ENCODE measurements at regions not wholly inside any gene's neighbourhood (a gene's known extent, or its start where the extent isn't known, plus 50 kb on each side); places are given as distances from the start of the nearest gene placed in this dataset.
"Not testable (repeated sequence)": the region's sequence is repeated elsewhere in the genome, so short reads cannot be mapped to it uniquely, and the experiment has no call there.

- Mint-ChIP-seq H3K9me3 (peaks cover 6% of the 10 kb centered on the region), H3K27ac (no peak overlapping the region), H3K4me1 (no peaks in the 10 kb centered on the region), H3K36me3 (ENCODE audit: low read depth) (no peaks in the 10 kb centered on the region), H3K27me3 (no peaks in the 10 kb centered on the region), H3K4me3 (no peak overlapping the region)
- no peak for DNase-seq
- intact Hi-C loops (cut with micrococcal nuclease): no loop called here
Observed at GRCh38 chr4:33722254-33722653, 2522.1 kb downstream of the ARAP2 start.

GRCh38 chr4:33722800-33723516 lies 2521.4 kb downstream of the ARAP2 start:
- no peak for DNase-seq
- intact Hi-C loops (cut with micrococcal nuclease): no loop called here
- H3K9me3 Mint-ChIP-seq: no peaks in the 10 kb centered on the region
- no peak overlapping the region for H3K4me3 Mint-ChIP-seq
- no peaks in the 10 kb centered on the region for H3K4me1 Mint-ChIP-seq
- H3K27me3 Mint-ChIP-seq: no peaks in the 10 kb centered on the region
- no peaks in the 10 kb centered on the region for H3K36me3 Mint-ChIP-seq (ENCODE audit: low read depth)
- H3K27ac Mint-ChIP-seq: no peak overlapping the region

- no peaks in the 10 kb centered on the region for H3K36me3 Mint-ChIP-seq (ENCODE audit: low read depth)
- H3K4me3 Mint-ChIP-seq: no peak overlapping the region
- no peak overlapping the region for H3K27ac Mint-ChIP-seq
- intact Hi-C loops (cut with micrococcal nuclease): no loop called here
- no peaks in the 10 kb centered on the region for H3K4me1 Mint-ChIP-seq
- H3K9me3 Mint-ChIP-seq: no peaks in the 10 kb centered on the region
- no peak for DNase-seq
- H3K27me3 Mint-ChIP-seq: no peaks in the 10 kb centered on the region
Observed at GRCh38 chr4:33724685-33725084, 2519.6 kb downstream of the ARAP2 start.

GRCh38 chr4:33725861-33726260 lies 2518.5 kb downstream of the ARAP2 start:
- Mint-ChIP-seq H3K27ac (no peak overlapping the region), H3K4me3 (no peak overlapping the region), H3K4me1 (no peaks in the 10 kb centered on the region), H3K36me3 (ENCODE audit: low read depth) (no peaks in the 10 kb centered on the region), H3K27me3 (no peaks in the 10 kb centered on the region), H3K9me3 (no peaks in the 10 kb centered on the region)
- DNase-seq: no peak
- intact Hi-C loops (cut with micrococcal nuclease): no loop called here

- DNase-seq: no peak
- no peaks in the 10 kb centered on the region for H3K9me3 Mint-ChIP-seq
- no peak overlapping the region for H3K27ac Mint-ChIP-seq
- no peaks in the 10 kb centered on the region for H3K36me3 Mint-ChIP-seq (ENCODE audit: low read depth)
- no peaks in the 10 kb centered on the region for H3K27me3 Mint-ChIP-seq
- intact Hi-C loops (cut with micrococcal nuclease): no loop called here
- no peak overlapping the region for H3K4me3 Mint-ChIP-seq
- no peaks in the 10 kb centered on the region for H3K4me1 Mint-ChIP-seq
Observed at GRCh38 chr4:33737726-33738125, 2506.6 kb downstream of the ARAP2 start.

GRCh38 chr4:33739884-33740632 lies 2504.3 kb downstream of the ARAP2 start:
- intact Hi-C loops (cut with micrococcal nuclease): no loop called here
- Mint-ChIP-seq H3K36me3 (ENCODE audit: low read depth) (no peaks in the 10 kb centered on the region), H3K4me3 (no peak overlapping the region), H3K9me3 (no peaks in the 10 kb centered on the region), H3K27ac (no peak overlapping the region), H3K4me1 (no peaks in the 10 kb centered on the region), H3K27me3 (no peaks in the 10 kb centered on the region)
- no peak for DNase-seq

GRCh38 chr4:33740871-33741270 lies 2503.4 kb downstream of the ARAP2 start:
- H3K4me1 Mint-ChIP-seq; H3K36me3 Mint-ChIP-seq (ENCODE audit: low read depth); H3K27ac Mint-ChIP-seq; H3K9me3 Mint-ChIP-seq; DNase-seq; H3K27me3 Mint-ChIP-seq; intact Hi-C loops (cut with micrococcal nuclease); H3K4me3 Mint-ChIP-seq: not testable (repeated sequence)

GRCh38 chr4:33746979-33747378 lies 2497.3 kb downstream of the ARAP2 start:
- H3K36me3 Mint-ChIP-seq (ENCODE audit: low read depth): no peaks in the 10 kb centered on the region
- no peak overlapping the region for H3K4me3 Mint-ChIP-seq
- H3K27me3 Mint-ChIP-seq: no peaks in the 10 kb centered on the region
- intact Hi-C loops (cut with micrococcal nuclease): no loop called here
- H3K4me1 Mint-ChIP-seq: no peaks in the 10 kb centered on the region
- DNase-seq: no peak
- no peak overlapping the region for H3K27ac Mint-ChIP-seq
- peaks cover 5% of the 10 kb centered on the region for H3K9me3 Mint-ChIP-seq

- Mint-ChIP-seq H3K4me3 (no peak overlapping the region), H3K27ac (no peak overlapping the region), H3K36me3 (ENCODE audit: low read depth) (no peaks in the 10 kb centered on the region), H3K4me1 (no peaks in the 10 kb centered on the region), H3K27me3 (no peaks in the 10 kb centered on the region), H3K9me3 (peaks cover 5% of the 10 kb centered on the region)
- intact Hi-C loops (cut with micrococcal nuclease): no loop called here
- no peak for DNase-seq
Observed at GRCh38 chr4:33751050-33751449, 2493.3 kb downstream of the ARAP2 start.

GRCh38 chr4:33772582-33772981 lies 2471.7 kb downstream of the ARAP2 start:
- Mint-ChIP-seq H3K27ac (no peak overlapping the region), H3K4me1 (no peaks in the 10 kb centered on the region), H3K9me3 (no peaks in the 10 kb centered on the region), H3K27me3 (no peaks in the 10 kb centered on the region), H3K36me3 (ENCODE audit: low read depth) (no peaks in the 10 kb centered on the region), H3K4me3 (no peak overlapping the region)
- intact Hi-C loops (cut with micrococcal nuclease): no loop called here
- DNase-seq: no peak

GRCh38 chr4:33780952-33781791 lies 2463.1 kb downstream of the ARAP2 start:
- intact Hi-C loops (cut with micrococcal nuclease): no loop called here
- no peaks in the 10 kb centered on the region for H3K9me3 Mint-ChIP-seq
- H3K27ac Mint-ChIP-seq: no peak overlapping the region
- H3K4me1 Mint-ChIP-seq: no peaks in the 10 kb centered on the region
- no peaks in the 10 kb centered on the region for H3K36me3 Mint-ChIP-seq (ENCODE audit: low read depth)
- no peak overlapping the region for H3K4me3 Mint-ChIP-seq
- H3K27me3 Mint-ChIP-seq: no peaks in the 10 kb centered on the region
- no peak for DNase-seq

GRCh38 chr4:33785843-33786242 lies 2458.5 kb downstream of the ARAP2 start:
- intact Hi-C loops (cut with micrococcal nuclease): no loop called here
- Mint-ChIP-seq H3K4me3 (no peak overlapping the region), H3K27me3 (no peaks in the 10 kb centered on the region), H3K9me3 (peaks cover 4% of the 10 kb centered on the region), H3K27ac (no peak overlapping the region), H3K4me1 (no peaks in the 10 kb centered on the region), H3K36me3 (ENCODE audit: low read depth) (no peaks in the 10 kb centered on the region)
- no peak for DNase-seq

- Mint-ChIP-seq H3K4me3 (no peak overlapping the region), H3K4me1 (no peaks in the 10 kb centered on the region), H3K27me3 (no peaks in the 10 kb centered on the region), H3K27ac (no peak overlapping the region), H3K9me3 (peaks cover 8% of the 10 kb centered on the region), H3K36me3 (ENCODE audit: low read depth) (no peaks in the 10 kb centered on the region)
- DNase-seq: no peak
- intact Hi-C loops (cut with micrococcal nuclease): no loop called here
Observed at GRCh38 chr4:33802578-33802977, 2441.7 kb downstream of the ARAP2 start.

- Mint-ChIP-seq H3K36me3 (ENCODE audit: low read depth) (no peaks in the 10 kb centered on the region), H3K4me3 (no peak overlapping the region), H3K27ac (no peak overlapping the region), H3K4me1 (no peaks in the 10 kb centered on the region), H3K9me3 (no peaks in the 10 kb centered on the region), H3K27me3 (no peaks in the 10 kb centered on the region)
- DNase-seq: no peak
- intact Hi-C loops (cut with micrococcal nuclease): no loop called here
Observed at GRCh38 chr4:33825685-33826084, 2418.6 kb downstream of the ARAP2 start.
